ENCODE measurements at regions not wholly inside any gene's neighbourhood (a gene's known extent, or its start where the extent isn't known, plus 50 kb on each side); places are given as distances from the start of the nearest gene placed in this dataset.

DNA sequence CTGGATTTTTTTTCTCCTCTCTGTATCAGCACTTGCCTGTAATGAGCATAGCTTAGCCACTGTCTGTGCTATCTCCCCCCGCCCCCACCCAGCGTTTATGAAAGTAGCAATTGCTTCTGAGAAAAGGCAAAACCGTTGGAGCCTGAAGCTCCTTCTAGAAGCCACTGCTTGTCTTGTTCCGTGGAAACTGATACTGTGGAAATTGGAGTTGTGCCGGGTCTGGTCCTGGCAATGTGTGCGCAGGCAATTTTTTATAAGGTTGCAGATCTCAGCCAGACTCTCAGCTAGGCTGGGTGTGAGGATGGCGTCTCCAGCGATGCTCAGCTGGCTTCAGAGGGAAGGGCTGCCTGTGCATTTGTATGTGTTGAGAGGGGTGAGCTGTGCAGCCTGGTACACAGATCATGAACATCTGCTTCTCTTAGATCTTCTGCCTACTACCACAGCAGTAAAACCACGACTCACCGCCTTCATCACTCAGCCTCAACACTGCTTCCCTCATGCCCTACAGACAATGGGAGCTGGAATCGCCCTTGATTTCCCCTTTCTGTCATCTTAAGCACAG, 72.4 kb upstream of the GTSF1L start:
- no peak for DNase-seq

DNA sequence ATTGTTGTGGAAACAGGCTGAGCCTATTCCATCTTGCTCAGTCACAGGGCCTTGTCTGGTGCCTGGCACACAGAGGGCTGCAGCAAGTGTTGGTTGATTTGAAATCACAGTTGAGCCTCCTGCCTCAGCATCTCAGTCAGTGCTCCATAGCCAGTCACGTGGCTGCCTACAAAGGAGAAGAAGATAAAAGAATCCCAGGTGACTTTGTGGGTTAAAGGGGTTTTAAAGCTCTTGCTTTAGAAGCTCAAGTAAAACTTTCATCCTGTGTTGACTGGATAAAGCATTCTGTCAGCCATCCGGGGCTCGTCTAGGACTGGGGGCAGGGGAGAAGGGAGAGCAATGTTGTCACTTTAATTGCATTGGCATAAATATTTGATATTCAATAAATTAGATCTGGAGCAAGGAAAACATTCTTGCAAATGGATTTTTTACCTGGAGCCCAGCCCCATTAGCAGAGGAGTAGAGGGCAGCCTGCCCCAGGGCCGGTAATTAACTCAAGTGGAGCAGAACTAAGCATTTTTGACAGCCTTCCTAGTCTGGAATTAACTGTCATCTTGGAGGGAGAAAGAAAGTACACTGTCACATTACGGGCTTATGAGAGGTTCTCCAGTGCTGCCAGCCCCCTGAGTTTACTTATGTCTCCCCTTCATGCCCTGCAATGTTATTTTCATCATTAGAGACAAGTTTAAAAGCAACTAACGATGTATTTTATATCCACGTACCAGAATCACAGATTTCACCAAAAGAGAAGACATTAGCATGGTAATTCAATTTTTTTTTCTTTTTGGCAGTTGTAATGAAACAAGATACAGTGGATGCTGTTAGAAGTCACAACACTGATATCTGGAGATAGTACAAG, 71.7 kb upstream of the GTSF1L start:
- no peak for DNase-seq

GRCh38 chr20:43794326-43794725, 67.5 kb upstream of the GTSF1L start:
- DNase-seq = no peak

DNA sequence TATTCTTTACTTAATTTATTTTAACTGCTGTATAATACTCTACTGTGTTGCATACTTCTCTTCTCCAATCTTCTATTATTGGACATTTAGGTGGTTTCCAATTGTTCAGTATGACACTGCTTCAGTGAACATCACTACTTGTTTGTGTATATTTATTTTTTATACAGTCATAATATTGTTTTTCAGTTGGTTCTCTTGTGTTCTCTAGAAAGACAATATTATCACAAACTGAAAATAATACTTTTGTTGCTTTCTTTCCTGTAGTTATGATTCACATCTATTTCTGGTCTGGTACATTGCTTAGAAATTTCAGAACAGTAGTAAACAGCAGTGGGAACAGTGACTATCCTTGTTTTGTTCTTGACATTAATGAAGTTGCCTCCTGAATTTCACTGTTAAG, 62.8 kb upstream of the GTSF1L start:
- no peak for DNase-seq

DNA sequence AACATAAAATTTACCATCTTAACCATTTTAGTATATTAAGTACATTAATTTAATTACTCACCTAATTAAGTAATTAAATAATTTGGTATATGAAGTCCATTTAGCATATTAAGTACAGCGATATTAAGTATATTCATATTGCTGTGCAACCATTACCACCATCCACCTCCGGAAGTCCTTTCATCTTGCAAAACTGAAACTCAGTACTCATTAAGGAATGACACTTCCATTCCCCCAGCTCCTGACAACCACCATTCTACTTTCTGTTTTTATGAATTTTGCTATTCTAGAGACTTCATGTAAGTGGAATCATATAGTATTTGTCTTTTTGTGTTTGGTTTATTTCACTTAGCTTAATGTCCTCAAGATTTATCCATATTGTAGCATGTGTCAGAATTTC, 61.1 kb upstream of the GTSF1L start:
- no peak for DNase-seq

- DNase-seq = no peak
These were observed 60.1 kb upstream of the GTSF1L start for GRCh38 chr20:43786885-43787284.

- no peak for DNase-seq
These were observed 54.4 kb upstream of the GTSF1L start for GRCh38 chr20:43781215-43781614.

DNA sequence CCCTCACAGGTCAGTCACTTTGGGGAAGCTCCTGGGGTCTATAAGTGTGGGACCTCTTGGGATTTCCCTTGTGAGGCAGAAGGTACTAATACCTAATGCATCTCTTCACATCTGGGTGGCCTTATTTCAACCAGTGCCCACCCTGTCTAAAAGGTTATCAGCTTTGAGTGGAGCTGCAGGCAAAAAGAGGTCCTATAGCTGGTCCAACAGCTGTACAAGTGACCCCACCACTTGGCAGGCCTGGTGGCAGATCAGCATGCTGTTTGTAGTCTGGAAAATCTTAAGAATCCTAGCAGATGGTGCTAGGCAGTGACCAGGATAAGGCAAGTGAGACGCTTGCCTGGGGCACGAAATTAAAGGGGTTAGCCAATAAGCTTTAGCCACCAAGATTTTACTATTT, 51.6 kb upstream of the GTSF1L start:
- DNase-seq = no peak

DNA sequence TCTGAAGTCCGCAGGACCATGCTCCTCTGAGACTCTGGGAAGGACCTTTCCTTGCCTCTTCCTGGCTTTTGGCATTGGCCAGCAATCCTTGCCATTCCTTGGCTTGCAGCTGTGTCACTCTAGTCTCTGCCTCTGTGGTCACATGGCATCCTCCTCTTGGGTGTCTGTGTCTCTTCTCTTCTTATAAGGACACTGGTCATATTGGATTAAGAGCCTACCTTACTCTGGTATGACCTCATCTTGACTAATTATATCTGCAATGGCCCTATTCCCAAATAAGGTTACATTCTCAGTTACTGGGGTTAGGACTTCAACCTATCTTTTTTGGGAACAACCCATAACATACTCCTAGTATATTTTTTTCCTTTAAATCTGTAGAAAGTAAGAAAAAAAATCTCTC, 49.9 kb upstream of the GTSF1L start:
- no peak for DNase-seq
